Kidney (tissue), 13 donors: ENCODE measurements at regions not wholly inside any gene's neighbourhood (a gene's known extent, or its start where the extent isn't known, plus 50 kb on each side); places are given as distances from the start of the nearest gene placed in this dataset.

Experiments
- DNase-seq, 5 donors: peaks; one replicate each; pipeline ENCODE4 v3.0.0-alpha.2; 2013 to 2020
- FAIRE-seq: peaks from 2 replicates; lab custom pipeline; 2012; peaks lifted over from hg19 to GRCh38; lab: Jason Lieb, UNC
- H3K27ac ChIP-seq, 2 donors: one replicate each; pipeline ENCODE4 v1.7.0; 2013; ENCODE audit warnings: low read depth in 2 of 2, low read length in 2 of 2, inconsistent platforms in 1 of 2
- H3K27me3 ChIP-seq: one replicate; pipeline ENCODE4 v1.7.1; 2013; ENCODE audit warnings: low read length, inconsistent platforms; ENCODE audit not compliant: control insufficient read depth, insufficient read depth
- H3K36me3 ChIP-seq, 3 donors: one replicate each; pipeline versions ENCODE4 v1.7.0 to v1.7.1; 2013; ENCODE audit warnings: low read length in 3 of 3, control low read depth in 1 of 3, inconsistent platforms in 1 of 3; ENCODE audit not compliant: insufficient read depth in 3 of 3, control insufficient read depth in 2 of 3
- H3K4me1 ChIP-seq, 3 donors: one replicate each; pipeline versions ENCODE4 v1.7.0 to v1.7.1; 2013; ENCODE audit warnings: low read length in 3 of 3, inconsistent platforms in 1 of 3, low read depth in 1 of 3; ENCODE audit not compliant: control insufficient read depth in 2 of 3, insufficient read depth in 2 of 3
- H3K4me3 ChIP-seq, 3 donors: one replicate each; pipeline versions ENCODE4 v1.7.0 to v1.8.1; 2013; ENCODE audit warnings: low read length in 3 of 3, control low read depth in 1 of 3, inconsistent platforms in 1 of 3
- H3K9ac ChIP-seq, 3 donors: one replicate each; pipeline versions ENCODE4 v1.7.0 to v1.7.1; 2013; ENCODE audit warnings: low read length in 3 of 3, control low read depth in 1 of 3, inconsistent platforms in 1 of 3
- H3K9me3 ChIP-seq, 3 donors: one replicate each; pipeline versions ENCODE4 v1.7.0 to v1.7.1; 2013; ENCODE audit warnings: low read length in 3 of 3, control low read depth in 1 of 3, inconsistent platforms in 1 of 3; ENCODE audit not compliant: control insufficient read depth in 2 of 3, insufficient read depth in 1 of 3
- intact Hi-C: fragments of 100-400 bp; cut with DNase I; formaldehyde crosslinking; loops from one replicate; pipeline ENCODE4 v1.11.1; 2022
- TF ChIP-seq, protein P1 (sequence below): IDR thresholded peaks from 3 replicates; pipeline ENCODE4 v1.5.1; 2012; ENCODE audit warnings: mild to moderate bottlenecking, moderate library complexity, borderline replicate concordance; ENCODE audit not compliant: insufficient read depth; ENCODE audit errors: extremely low read depth
- donor health status: control.
- donor health status: control.
- donor health status: control.
- donor health status: control.
- donor health status: control.
- donor health status: DM: yes; HTN: yes; CAD: no.
- donor health status: Normal renal cell carcinoma (clear cell type).

DNA sequence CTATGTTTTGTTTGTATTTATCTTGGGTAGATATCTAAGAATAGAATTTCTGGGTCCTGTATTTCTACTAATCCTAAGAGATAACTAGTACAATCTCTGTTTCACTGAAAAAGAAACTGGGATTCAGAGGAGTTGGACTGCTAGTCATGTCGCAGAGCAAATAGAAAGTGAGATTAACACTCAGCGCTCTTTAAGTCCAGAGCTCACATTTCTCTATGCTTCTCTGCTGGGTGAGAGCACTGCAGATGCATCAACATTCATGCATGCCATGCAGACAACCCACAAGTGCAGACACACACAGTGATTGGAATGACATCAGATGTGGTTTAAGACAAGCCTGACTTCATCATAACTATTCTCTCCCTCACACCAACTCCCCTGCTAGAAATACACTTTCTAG, 563.8 kb downstream of the TDRD15 start:
- Histone ChIP-seq H3K4me1 (no peaks in the 10 kb centered on the region), H3K9me3 (no peaks in the 10 kb centered on the region), H3K4me3 (no peak overlapping the region), H3K27me3 (no peaks in the 10 kb centered on the region), H3K9ac (no peak overlapping the region), H3K27ac (no peak overlapping the region), H3K36me3 (no peaks in the 10 kb centered on the region)
- intact Hi-C loops, result no loop called here
- FAIRE-seq (no peak), DNase-seq (no peak)
- TF ChIP-seq, protein P1, sequence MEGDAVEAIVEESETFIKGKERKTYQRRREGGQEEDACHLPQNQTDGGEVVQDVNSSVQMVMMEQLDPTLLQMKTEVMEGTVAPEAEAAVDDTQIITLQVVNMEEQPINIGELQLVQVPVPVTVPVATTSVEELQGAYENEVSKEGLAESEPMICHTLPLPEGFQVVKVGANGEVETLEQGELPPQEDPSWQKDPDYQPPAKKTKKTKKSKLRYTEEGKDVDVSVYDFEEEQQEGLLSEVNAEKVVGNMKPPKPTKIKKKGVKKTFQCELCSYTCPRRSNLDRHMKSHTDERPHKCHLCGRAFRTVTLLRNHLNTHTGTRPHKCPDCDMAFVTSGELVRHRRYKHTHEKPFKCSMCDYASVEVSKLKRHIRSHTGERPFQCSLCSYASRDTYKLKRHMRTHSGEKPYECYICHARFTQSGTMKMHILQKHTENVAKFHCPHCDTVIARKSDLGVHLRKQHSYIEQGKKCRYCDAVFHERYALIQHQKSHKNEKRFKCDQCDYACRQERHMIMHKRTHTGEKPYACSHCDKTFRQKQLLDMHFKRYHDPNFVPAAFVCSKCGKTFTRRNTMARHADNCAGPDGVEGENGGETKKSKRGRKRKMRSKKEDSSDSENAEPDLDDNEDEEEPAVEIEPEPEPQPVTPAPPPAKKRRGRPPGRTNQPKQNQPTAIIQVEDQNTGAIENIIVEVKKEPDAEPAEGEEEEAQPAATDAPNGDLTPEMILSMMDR, result no peak

DNA sequence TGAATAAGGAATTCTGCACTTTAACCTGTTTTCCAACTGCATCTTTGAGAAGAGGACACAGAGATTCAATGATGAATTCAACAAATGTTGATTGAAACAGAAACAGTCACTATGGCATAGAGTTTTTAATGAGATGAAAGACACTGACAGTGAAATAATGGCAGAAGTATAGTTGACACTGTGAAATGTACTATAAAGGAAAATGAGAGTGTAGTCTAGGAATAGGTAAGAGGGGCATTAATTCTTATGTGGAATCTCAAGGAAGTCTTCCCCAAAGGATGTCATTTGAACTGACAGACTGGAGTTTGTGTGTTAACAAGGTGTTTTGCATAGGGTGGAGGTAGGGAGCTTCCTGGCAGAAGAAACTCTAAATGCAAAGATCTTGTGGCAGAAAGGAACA, 566.2 kb downstream of the TDRD15 start:
- no peak for DNase-seq
- intact Hi-C loops, result no loop called here
- Histone ChIP-seq H3K9me3 (no peaks in the 10 kb centered on the region), H3K27ac (no peak overlapping the region), H3K4me3 (no peak overlapping the region), H3K27me3 (no peaks in the 10 kb centered on the region), H3K36me3 (no peaks in the 10 kb centered on the region), H3K9ac (no peak overlapping the region), H3K4me1 (no peaks in the 10 kb centered on the region)
- FAIRE-seq, result no peak
- TF ChIP-seq, protein P1, result no peak

DNA sequence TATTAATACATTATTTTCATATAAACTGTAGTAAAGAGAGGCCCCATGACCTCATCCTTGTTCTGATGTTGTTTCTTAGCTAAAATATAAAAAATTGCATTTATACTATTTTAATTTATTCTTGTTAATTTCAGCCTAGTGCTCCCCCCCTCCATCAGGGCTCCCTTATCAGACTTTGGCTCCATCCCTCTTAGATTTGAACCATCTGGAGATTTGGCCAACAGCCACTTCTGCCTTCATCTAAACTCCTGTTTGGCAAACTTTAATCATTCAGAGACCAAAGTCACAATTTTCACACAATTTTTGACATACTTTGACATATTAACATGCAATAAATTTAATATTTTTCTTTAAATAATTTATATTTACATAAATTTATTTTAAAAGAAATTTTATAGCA, 569.3 kb downstream of the TDRD15 start:
- intact Hi-C loops, result no loop called here
- H3K27ac ChIP-seq, result no peak overlapping the region
- H3K36me3 ChIP-seq, result no peaks in the 10 kb centered on the region
- no peak overlapping the region for H3K9ac ChIP-seq
- no peak overlapping the region for H3K4me3 ChIP-seq
- DNase-seq (peak in 1 of 5 donors; percentile 80), FAIRE-seq (no peak)
- H3K4me1 ChIP-seq, result no peaks in the 10 kb centered on the region
- TF ChIP-seq, protein P1, result no peak
- no peaks in the 10 kb centered on the region for H3K9me3 ChIP-seq
- H3K27me3 ChIP-seq, result no peaks in the 10 kb centered on the region
